Adrenal gland (tissue), 5 donors: ENCODE measurements at regions not wholly inside any gene's neighbourhood (a gene's known extent, or its start where the extent isn't known, plus 50 kb on each side); places are given as distances from the start of the nearest gene placed in this dataset.

Experiments
- POLR2A ChIP-seq, 2 donors: fragments of 450-650 bp; IDR thresholded peaks; one replicate each; pipeline ENCODE4 v1.6.1; 2017; ENCODE audit warnings: antibody characterized with exemption in 2 of 2, mild to moderate bottlenecking in 2 of 2, moderate library complexity in 1 of 2
- TF ChIP-seq, protein P1 (sequence below), 6 experiments: fragments of 450-650 bp in 4 of 6; fragments of 200-600 bp in 2 of 6; sonication (generic) in 1 of 6; IDR thresholded peaks; 1 replicate in 5 of 6; 2 replicates in 1 of 6; pipeline versions ENCODE4 v1.5.1 to v1.8.0; 2016 to 2021; ENCODE audit warnings: antibody characterized with exemption in 6 of 6, mild to moderate bottlenecking in 2 of 6, moderate library complexity in 1 of 6
- donor health status: DM: no; HTN: no; CAD: no.

DNA sequence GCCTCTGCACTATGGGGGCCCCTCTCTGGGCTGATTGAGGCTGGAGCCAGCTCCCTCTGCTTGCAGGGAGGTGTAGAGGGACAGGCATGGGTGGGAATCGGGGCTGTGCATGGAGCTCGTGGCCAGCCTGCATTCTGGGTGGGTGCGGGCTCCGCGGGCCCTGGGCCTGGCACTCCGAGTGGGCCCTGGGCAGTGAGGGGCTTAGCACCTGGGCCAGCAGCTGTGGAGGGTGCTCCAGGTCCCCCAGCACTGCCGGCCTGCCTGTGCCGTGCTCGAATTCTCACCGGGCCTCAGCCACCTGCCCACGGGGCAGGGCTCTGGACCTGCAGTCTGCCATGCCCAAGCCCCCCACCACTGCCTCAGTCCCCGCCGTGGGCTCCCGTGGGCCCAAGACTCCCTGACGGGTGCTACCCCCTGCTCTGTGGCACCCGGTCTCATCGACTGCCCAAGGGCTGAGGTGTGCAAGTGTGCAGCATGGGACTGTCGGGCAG lies 681.2 kb downstream of the PDHA2 start:
- no peak for TF ChIP-seq POLR2A (IDR thresholded peaks at IDR 0.05)
- TF ChIP-seq, protein P1, sequence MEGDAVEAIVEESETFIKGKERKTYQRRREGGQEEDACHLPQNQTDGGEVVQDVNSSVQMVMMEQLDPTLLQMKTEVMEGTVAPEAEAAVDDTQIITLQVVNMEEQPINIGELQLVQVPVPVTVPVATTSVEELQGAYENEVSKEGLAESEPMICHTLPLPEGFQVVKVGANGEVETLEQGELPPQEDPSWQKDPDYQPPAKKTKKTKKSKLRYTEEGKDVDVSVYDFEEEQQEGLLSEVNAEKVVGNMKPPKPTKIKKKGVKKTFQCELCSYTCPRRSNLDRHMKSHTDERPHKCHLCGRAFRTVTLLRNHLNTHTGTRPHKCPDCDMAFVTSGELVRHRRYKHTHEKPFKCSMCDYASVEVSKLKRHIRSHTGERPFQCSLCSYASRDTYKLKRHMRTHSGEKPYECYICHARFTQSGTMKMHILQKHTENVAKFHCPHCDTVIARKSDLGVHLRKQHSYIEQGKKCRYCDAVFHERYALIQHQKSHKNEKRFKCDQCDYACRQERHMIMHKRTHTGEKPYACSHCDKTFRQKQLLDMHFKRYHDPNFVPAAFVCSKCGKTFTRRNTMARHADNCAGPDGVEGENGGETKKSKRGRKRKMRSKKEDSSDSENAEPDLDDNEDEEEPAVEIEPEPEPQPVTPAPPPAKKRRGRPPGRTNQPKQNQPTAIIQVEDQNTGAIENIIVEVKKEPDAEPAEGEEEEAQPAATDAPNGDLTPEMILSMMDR (IDR thresholded peaks at IDR 0.05) = no peak
